OCI-LY7 (cell line): ENCODE measurements at regions not wholly inside any gene's neighbourhood (a gene's known extent, or its start where the extent isn't known, plus 50 kb on each side); places are given as distances from the start of the nearest gene placed in this dataset.

Source experiments
- EZH2phosphoT487 ChIP-seq: fragments of 200-600 bp; sonication (generic); IDR thresholded peaks from 2 replicates; pipeline ENCODE4 v1.6.1; 2018; ENCODE audit warnings: low read depth, borderline replicate concordance, mild to moderate bottlenecking, mixed run types, antibody characterized with exemption, low read length, moderate library complexity, mixed read lengths
- TF ChIP-seq, protein P1 (sequence below): fragments of 200-600 bp; sonication (generic); conservative IDR thresholded peaks from 2 replicates; pipeline ENCODE4 v1.5.1; 2014; ENCODE audit warnings: mild to moderate bottlenecking, antibody characterized with exemption, low read length, moderate library complexity, mixed read lengths

DNA sequence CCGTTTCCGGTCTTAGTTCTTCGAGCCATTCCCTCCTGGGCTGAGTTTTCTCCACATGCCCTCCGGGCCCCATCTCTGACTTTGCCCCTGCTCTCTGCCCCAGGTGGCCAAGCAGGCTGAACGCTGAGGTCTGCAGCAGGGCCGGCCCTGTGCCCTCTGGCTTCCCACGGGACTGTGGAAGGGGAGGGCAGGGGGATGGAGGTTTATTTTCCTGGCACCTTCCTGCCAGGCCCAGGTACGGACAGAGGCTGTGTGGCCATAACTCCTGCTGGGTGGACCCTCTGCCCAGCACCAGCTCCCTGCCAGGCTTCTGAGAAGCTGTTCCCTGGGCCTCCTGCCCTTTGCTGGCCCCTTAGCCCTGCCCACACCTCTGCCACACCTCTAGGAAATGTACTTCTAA, 164.0 kb downstream of the TFCP2L1 start:
- TF ChIP-seq, protein P1, sequence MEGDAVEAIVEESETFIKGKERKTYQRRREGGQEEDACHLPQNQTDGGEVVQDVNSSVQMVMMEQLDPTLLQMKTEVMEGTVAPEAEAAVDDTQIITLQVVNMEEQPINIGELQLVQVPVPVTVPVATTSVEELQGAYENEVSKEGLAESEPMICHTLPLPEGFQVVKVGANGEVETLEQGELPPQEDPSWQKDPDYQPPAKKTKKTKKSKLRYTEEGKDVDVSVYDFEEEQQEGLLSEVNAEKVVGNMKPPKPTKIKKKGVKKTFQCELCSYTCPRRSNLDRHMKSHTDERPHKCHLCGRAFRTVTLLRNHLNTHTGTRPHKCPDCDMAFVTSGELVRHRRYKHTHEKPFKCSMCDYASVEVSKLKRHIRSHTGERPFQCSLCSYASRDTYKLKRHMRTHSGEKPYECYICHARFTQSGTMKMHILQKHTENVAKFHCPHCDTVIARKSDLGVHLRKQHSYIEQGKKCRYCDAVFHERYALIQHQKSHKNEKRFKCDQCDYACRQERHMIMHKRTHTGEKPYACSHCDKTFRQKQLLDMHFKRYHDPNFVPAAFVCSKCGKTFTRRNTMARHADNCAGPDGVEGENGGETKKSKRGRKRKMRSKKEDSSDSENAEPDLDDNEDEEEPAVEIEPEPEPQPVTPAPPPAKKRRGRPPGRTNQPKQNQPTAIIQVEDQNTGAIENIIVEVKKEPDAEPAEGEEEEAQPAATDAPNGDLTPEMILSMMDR: no peak
- TF ChIP-seq EZH2phosphoT487: no peak
